C4-2B (cell line): ENCODE measurements at regions not wholly inside any gene's neighbourhood (a gene's known extent, or its start where the extent isn't known, plus 50 kb on each side); places are given as distances from the start of the nearest gene placed in this dataset.
A peak's percentile ranks its signal among the peaks of the same experiment; 100 is the strongest.

Experiments
- H3K27ac ChIP-seq: fragments of 450-650 bp; 2 replicates; pipeline ENCODE4 v1.5.1; 2017
- ZFX ChIP-seq: fragments of 450-650 bp; IDR thresholded peaks from 2 replicates; pipeline ENCODE4 v1.6.1; 2017
- TF ChIP-seq, protein P1 (sequence below): fragments of 450-650 bp; conservative IDR thresholded peaks from 2 replicates; pipeline ENCODE4 v1.5.1; 2017; ENCODE audit warnings: mild to moderate bottlenecking

- no peak overlapping the region for H3K27ac ChIP-seq
- TF ChIP-seq, protein P1, sequence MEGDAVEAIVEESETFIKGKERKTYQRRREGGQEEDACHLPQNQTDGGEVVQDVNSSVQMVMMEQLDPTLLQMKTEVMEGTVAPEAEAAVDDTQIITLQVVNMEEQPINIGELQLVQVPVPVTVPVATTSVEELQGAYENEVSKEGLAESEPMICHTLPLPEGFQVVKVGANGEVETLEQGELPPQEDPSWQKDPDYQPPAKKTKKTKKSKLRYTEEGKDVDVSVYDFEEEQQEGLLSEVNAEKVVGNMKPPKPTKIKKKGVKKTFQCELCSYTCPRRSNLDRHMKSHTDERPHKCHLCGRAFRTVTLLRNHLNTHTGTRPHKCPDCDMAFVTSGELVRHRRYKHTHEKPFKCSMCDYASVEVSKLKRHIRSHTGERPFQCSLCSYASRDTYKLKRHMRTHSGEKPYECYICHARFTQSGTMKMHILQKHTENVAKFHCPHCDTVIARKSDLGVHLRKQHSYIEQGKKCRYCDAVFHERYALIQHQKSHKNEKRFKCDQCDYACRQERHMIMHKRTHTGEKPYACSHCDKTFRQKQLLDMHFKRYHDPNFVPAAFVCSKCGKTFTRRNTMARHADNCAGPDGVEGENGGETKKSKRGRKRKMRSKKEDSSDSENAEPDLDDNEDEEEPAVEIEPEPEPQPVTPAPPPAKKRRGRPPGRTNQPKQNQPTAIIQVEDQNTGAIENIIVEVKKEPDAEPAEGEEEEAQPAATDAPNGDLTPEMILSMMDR, result peak; percentile 48
- no peak for TF ChIP-seq ZFX
Observed at GRCh38 chr14:29463727-29464395, 463.8 kb downstream of the PRKD1 start.

- no peak overlapping the region for H3K27ac ChIP-seq
- TF ChIP-seq ZFX, result no peak
- TF ChIP-seq, protein P1, result no peak
Observed at GRCh38 chr14:29465095-29465494, 462.6 kb downstream of the PRKD1 start.

DNA sequence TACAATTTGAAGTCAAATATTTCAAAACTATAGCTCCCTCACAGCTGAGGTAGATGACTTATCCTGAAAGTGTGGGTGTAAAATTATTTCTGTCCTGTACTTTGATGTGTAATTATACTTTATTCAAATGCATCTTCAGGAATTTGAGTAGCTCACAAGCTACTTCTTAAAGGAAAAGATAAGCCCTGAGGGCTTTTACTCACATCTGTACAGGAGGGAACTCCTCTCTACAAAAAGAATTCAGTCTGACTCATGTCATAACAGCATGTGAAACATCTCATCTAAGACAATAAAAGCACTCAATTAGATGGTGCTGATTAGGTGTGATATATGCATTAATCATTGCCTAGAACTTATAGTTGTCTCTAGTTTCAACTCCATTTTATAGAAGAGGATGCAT is 452.0 kb downstream of the PRKD1 start:
- no peak overlapping the region for H3K27ac ChIP-seq
- TF ChIP-seq, protein P1, result no peak
- TF ChIP-seq ZFX, result no peak

DNA sequence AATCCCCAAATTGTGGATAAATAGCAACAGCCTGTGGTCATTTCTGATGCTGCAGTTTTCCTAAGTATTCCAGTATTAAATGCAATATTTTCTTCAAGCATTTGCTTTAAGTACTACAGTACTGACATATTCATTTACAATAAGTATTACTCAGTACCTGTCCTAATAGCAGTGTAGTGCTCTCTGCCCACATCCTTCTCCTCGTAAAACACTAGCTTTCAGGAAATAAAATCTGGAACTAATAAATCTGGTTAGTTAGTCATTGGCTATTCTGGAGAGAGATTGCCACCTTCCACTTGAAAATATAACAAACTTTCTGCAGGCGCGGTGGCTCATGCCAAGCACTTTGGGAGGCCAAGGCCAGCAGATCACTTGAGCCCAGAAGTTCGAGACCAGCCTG is 441.5 kb downstream of the PRKD1 start:
- no peak for TF ChIP-seq ZFX
- TF ChIP-seq, protein P1, result peak; percentile 3; the same call in 1 of the 2 replicates
- no peak overlapping the region for H3K27ac ChIP-seq

- H3K27ac ChIP-seq, result no peak overlapping the region
- TF ChIP-seq, protein P1, result no peak
- TF ChIP-seq ZFX, result no peak
Observed at GRCh38 chr14:29489911-29490425, 437.7 kb downstream of the PRKD1 start.

- no peak for TF ChIP-seq ZFX
- TF ChIP-seq, protein P1, result no peak
- H3K27ac ChIP-seq, result no peak overlapping the region
Observed at GRCh38 chr14:29493849-29494248, 433.8 kb downstream of the PRKD1 start.

DNA sequence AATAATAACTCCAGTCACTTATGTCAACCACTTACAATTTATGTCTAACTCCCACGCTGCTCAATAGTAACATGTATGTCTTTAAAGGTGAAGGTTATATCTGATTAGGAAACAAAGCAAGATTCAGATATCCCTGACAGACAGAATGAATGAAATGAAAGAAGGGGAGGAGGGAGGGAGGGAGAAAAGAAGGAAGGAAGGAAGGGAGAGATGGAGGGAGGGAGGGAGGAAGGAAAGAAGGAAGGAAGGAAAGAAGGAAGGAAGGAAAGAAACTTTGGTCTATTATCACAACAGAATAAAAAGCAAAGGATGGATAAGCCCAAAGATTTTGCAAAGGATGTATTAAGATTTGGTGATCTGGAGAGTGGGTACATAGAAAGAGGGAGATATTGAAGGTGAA is 433.3 kb downstream of the PRKD1 start:
- no peak for TF ChIP-seq ZFX
- TF ChIP-seq, protein P1, result no peak
- no peak overlapping the region for H3K27ac ChIP-seq
